PC-9 (cell line): ENCODE measurements at regions not wholly inside any gene's neighbourhood (a gene's known extent, or its start where the extent isn't known, plus 50 kb on each side); places are given as distances from the start of the nearest gene placed in this dataset.

Source experiments
- BruUV-seq: library from RNA; stranded (reverse); fragments of 400-500 nt; replicated peaks from 2 replicates; lab custom pipeline; 2021; lab: Mats Ljungman, UMichigan
- CTCF ChIA-PET: fragments of 300-600 bp; sonication (Branson Sonifier 250); formaldehyde crosslinking; loops from one replicate; lab custom pipeline; 2022; ENCODE audit warnings: antibody characterized with exemption; lab: Charles Lee
- POLR2A ChIA-PET: fragments of 300-600 bp; sonication (Branson Sonifier 250); formaldehyde crosslinking; loops from one replicate; lab custom pipeline; 2022; ENCODE audit warnings: antibody characterized with exemption; ENCODE audit not compliant: unreplicated experiment; lab: Charles Lee
- DNase-seq, 2 experiments: peaks; one replicate each; pipeline versions ENCODE4 v3.0.0 to v3.0.0-alpha.2; 2015 to 2022; ENCODE audit warnings: mixed read lengths in 1 of 2
- H2AFZ ChIP-seq: fragments of 200-600 bp; sonication (generic); 2 replicates; pipeline ENCODE4 v1.8.1; 2017; ENCODE audit warnings: antibody characterized with exemption
- H3F3A ChIP-seq: fragments of 200-600 bp; sonication (generic); 2 replicates; pipeline ENCODE4 v1.8.1; 2017; ENCODE audit warnings: antibody characterized with exemption, mild to moderate bottlenecking, low read depth; ENCODE audit not compliant: insufficient read depth
- H3K27ac ChIP-seq: fragments of 200-600 bp; sonication (generic); 2 replicates; pipeline ENCODE4 v1.6.1; 2016; ENCODE audit warnings: mixed run types
- H3K27me3 ChIP-seq: fragments of 200-600 bp; sonication (generic); 2 replicates; pipeline ENCODE4 v1.6.1; 2016; ENCODE audit warnings: low read depth, mixed run types; ENCODE audit not compliant: insufficient read depth
- H3K36me3 ChIP-seq: fragments of 200-600 bp; sonication (generic); 2 replicates; pipeline ENCODE4 v1.6.1; 2016; ENCODE audit warnings: low read depth, mixed run types
- H3K4me1 ChIP-seq: fragments of 200-600 bp; sonication (generic); replicated peaks from 2 replicates; pipeline ENCODE4 v1.6.1; 2016; ENCODE audit warnings: mixed run types; ENCODE audit not compliant: insufficient read depth
- H3K4me2 ChIP-seq: fragments of 200-600 bp; sonication (generic); 2 replicates; pipeline ENCODE4 v1.6.1; 2017; ENCODE audit warnings: mixed run types
- H3K4me3 ChIP-seq: fragments of 200-600 bp; sonication (generic); 2 replicates; pipeline ENCODE4 v1.6.1; 2016; ENCODE audit warnings: mixed run types
- H3K79me2 ChIP-seq: fragments of 200-600 bp; sonication (generic); 2 replicates; pipeline ENCODE4 v1.6.1; 2017; ENCODE audit warnings: low read depth, mixed run types
- H3K9me2 ChIP-seq: fragments of 200-600 bp; sonication (generic); 2 replicates; pipeline ENCODE4 v1.8.1; 2017; ENCODE audit warnings: mild to moderate bottlenecking; ENCODE audit not compliant: insufficient read depth
- H3K9me3 ChIP-seq: fragments of 200-600 bp; sonication (generic); 2 replicates; pipeline ENCODE4 v1.8.1; 2016; ENCODE audit warnings: low read depth; ENCODE audit not compliant: insufficient read depth
- H4K20me1 ChIP-seq: fragments of 200-600 bp; sonication (generic); 2 replicates; pipeline ENCODE4 v1.8.1; 2017; ENCODE audit not compliant: insufficient read depth
- CTCF ChIP-seq: fragments of 200-600 bp; sonication (generic); conservative IDR thresholded peaks from 2 replicates; pipeline ENCODE4 v1.6.1; 2017; ENCODE audit warnings: mixed run types, antibody characterized with exemption, mild to moderate bottlenecking, moderate library complexity
- EZH2 ChIP-seq: fragments of 200-600 bp; sonication (generic); IDR thresholded peaks from 2 replicates; pipeline ENCODE4 v1.8.0; 2017; ENCODE audit warnings: antibody characterized with exemption, low read depth
- intact Hi-C: fragments of 100-400 bp; cut with micrococcal nuclease; formaldehyde crosslinking; loops from one replicate; pipeline ENCODE4 v1.10.0; 2022; ENCODE audit not compliant: unreplicated experiment

GRCh38 chr12:105947906-105948305, 190.8 kb downstream of the NUAK1 start:
- no peak overlapping the region for H3K4me2 ChIP-seq
- H4K20me1 ChIP-seq = no peaks in the 10 kb centered on the region
- no peaks in the 10 kb centered on the region for H3K36me3 ChIP-seq
- no peak overlapping the region for H3K4me3 ChIP-seq
- CTCF ChIA-PET = no interaction called here
- POLR2A ChIA-PET = no interaction called here
- no peak overlapping the region for H2AFZ ChIP-seq
- TF ChIP-seq CTCF (no peak), EZH2 (no peak)
- no peaks in the 10 kb centered on the region for H3K27me3 ChIP-seq
- DNase-seq = no peak
- intact Hi-C loops = no loop called here
- no peak overlapping the region for H3K27ac ChIP-seq
- H3K79me2 ChIP-seq = no peaks in the 10 kb centered on the region
- H3K4me1 ChIP-seq = peaks cover 21% of the 10 kb centered on the region; the same call in 1 of the 2 replicates
- H3K9me2 ChIP-seq = no peaks in the 10 kb centered on the region
- no TSS peak for BruUV-seq
- no peaks in the 10 kb centered on the region for H3K9me3 ChIP-seq
- H3F3A ChIP-seq = peaks cover 8% of the 10 kb centered on the region; the same call in 1 of the 2 replicates

- no peaks in the 10 kb centered on the region for H3K27me3 ChIP-seq
- H3K79me2 ChIP-seq = no peaks in the 10 kb centered on the region
- BruUV-seq = no TSS peak
- intact Hi-C loops = no loop called here
- H3K4me2 ChIP-seq = no peak overlapping the region
- no peak overlapping the region for H3K27ac ChIP-seq
- no peaks in the 10 kb centered on the region for H3K9me3 ChIP-seq
- TF ChIP-seq CTCF (no peak), EZH2 (no peak)
- ChIA-PET POLR2A (no interaction called here), CTCF (no interaction called here)
- no peak overlapping the region for H3K4me3 ChIP-seq
- no peak overlapping the region for H2AFZ ChIP-seq
- no peaks in the 10 kb centered on the region for H3K9me2 ChIP-seq
- H4K20me1 ChIP-seq = no peaks in the 10 kb centered on the region
- peaks cover 21% of the 10 kb centered on the region; the same call in 1 of the 2 replicates for H3K4me1 ChIP-seq
- H3F3A ChIP-seq = peaks cover 8% of the 10 kb centered on the region; the same call in 1 of the 2 replicates
- H3K36me3 ChIP-seq = no peaks in the 10 kb centered on the region
- DNase-seq = peak in 1 of 2 experiments; percentile 72
These were observed 190.4 kb downstream of the NUAK1 start for GRCh38 chr12:105948331-105948730.

GRCh38 chr12:105949391-105949790, 189.4 kb downstream of the NUAK1 start:
- no peaks in the 10 kb centered on the region for H3K36me3 ChIP-seq
- peaks cover 21% of the 10 kb centered on the region; the same call in 1 of the 2 replicates for H3K4me1 ChIP-seq
- TF ChIP-seq EZH2 (no peak), CTCF (no peak)
- H3K4me3 ChIP-seq = no peak overlapping the region
- no peaks in the 10 kb centered on the region for H3K79me2 ChIP-seq
- peak in 1 of 2 experiments; percentile 59 for DNase-seq
- H4K20me1 ChIP-seq = no peaks in the 10 kb centered on the region
- no peaks in the 10 kb centered on the region for H3K9me3 ChIP-seq
- CTCF ChIA-PET = no interaction called here
- POLR2A ChIA-PET = no interaction called here
- no peak overlapping the region for H3K4me2 ChIP-seq
- H3K27ac ChIP-seq = no peak overlapping the region
- no peak overlapping the region for H2AFZ ChIP-seq
- no peaks in the 10 kb centered on the region for H3K27me3 ChIP-seq
- peaks cover 8% of the 10 kb centered on the region; the same call in 1 of the 2 replicates for H3F3A ChIP-seq
- intact Hi-C loops = no loop called here
- BruUV-seq = no TSS peak
- H3K9me2 ChIP-seq = no peaks in the 10 kb centered on the region
